K562 (cell line): ENCODE measurements at regions not wholly inside any gene's neighbourhood (a gene's known extent, or its start where the extent isn't known, plus 50 kb on each side); places are given as distances from the start of the nearest gene placed in this dataset.

Experiments used
- ATAC-seq: fragments of 200-7000 bp; cut with Tn5 transposase; 3 replicates; pipeline ENCODE4 v1.9.1; 2020; ENCODE audit warnings: moderate library complexity
- BruUV-seq: library from RNA; stranded (reverse); fragments of 400-500 nt; replicated peaks from 2 replicates; lab custom pipeline; 2021; lab: Mats Ljungman, UMichigan
- CTCF ChIA-PET: fragments of 300-600 bp; formaldehyde crosslinking; extraction: SDS; loops from one replicate; lab custom pipeline; 2021; ENCODE audit warnings: low intra/inter-chr PET ratio; lab: Yijun Ruan, JAX
- POLR2A ChIA-PET: fragments of 300-600, 350-650 bp; sonication (Branson Sonifier 250); formaldehyde crosslinking; extraction: SDS; loops from one replicate; lab custom pipeline; 2021; ENCODE audit warnings: antibody characterized with exemption, inconsistent platforms; lab: Yijun Ruan, JAX
- DNase-seq, 4 experiments: peaks; one replicate each; pipeline versions ENCODE4 v3.0.0 to v3.0.0-alpha.2; 2011 to 2018; ENCODE audit warnings: low spot score in 3 of 4, mixed read lengths in 3 of 4; ENCODE audit errors: extremely low read depth in 1 of 4
- FAIRE-seq: peaks from 2 replicates; lab custom pipeline; 2011; peaks lifted over from hg19 to GRCh38; lab: Jason Lieb, UNC
- H2AFZ ChIP-seq: 2 replicates; pipeline ENCODE4 v1.6.0; 2011; ENCODE audit warnings: low read depth, low read length, control low read depth, inconsistent platforms
- H3K27ac ChIP-seq: fragments of 200-600 bp; 3 replicates; pipeline ENCODE4 v1.8.0; 2011; ENCODE audit warnings: low read depth, mild to moderate bottlenecking, control low read depth, inconsistent platforms, low read length, moderate library complexity, mixed read lengths; ENCODE audit errors: extremely low read depth
- H3K27me3 ChIP-seq, 2 experiments: fragments of 300-600 bp in 1 of 2; 2 replicates in 1 of 2; 3 replicates in 1 of 2; pipeline versions ENCODE4 v1.6.0 to v1.8.0; 2011; ENCODE audit warnings: inconsistent platforms in 2 of 2, low read length in 2 of 2, mild to moderate bottlenecking in 1 of 2, mixed read lengths in 1 of 2, moderate library complexity in 1 of 2; ENCODE audit not compliant: control insufficient read depth in 2 of 2, insufficient read depth in 2 of 2
- H3K36me3 ChIP-seq: fragments of 300-600 bp; 3 replicates; pipeline ENCODE4 v1.8.0; 2011; ENCODE audit warnings: mild to moderate bottlenecking, low read length, inconsistent platforms; ENCODE audit not compliant: control insufficient read depth, insufficient read depth
- H3K4me1 ChIP-seq, 2 experiments: fragments of 200-600 bp in 1 of 2; replicated peaks in 1 of 2; 2 replicates in 1 of 2; 3 replicates in 1 of 2; pipeline versions ENCODE4 v1.5.1 to v1.8.0; 2011; ENCODE audit warnings: inconsistent platforms in 2 of 2, low read length in 2 of 2, mild to moderate bottlenecking in 1 of 2, mixed read lengths in 1 of 2, moderate library complexity in 1 of 2; ENCODE audit not compliant: control insufficient read depth in 2 of 2, insufficient read depth in 2 of 2
- H3K4me2 ChIP-seq: 2 replicates; pipeline ENCODE4 v1.6.1; 2011; ENCODE audit warnings: low read length, control low read depth, inconsistent platforms, mixed read lengths; ENCODE audit not compliant: insufficient read depth
- H3K4me3 ChIP-seq: fragments of 200-600 bp; sonication (generic), shearing (Covaris generic); 2 replicates; pipeline ENCODE4 v1.5.1; 2016; ENCODE audit warnings: control low read depth, inconsistent platforms
- H3K79me2 ChIP-seq: fragments of 200-600 bp; 3 replicates; pipeline ENCODE4 v1.8.0; 2011; ENCODE audit warnings: low read length, inconsistent platforms; ENCODE audit not compliant: control insufficient read depth, insufficient read depth
- H3K9ac ChIP-seq, 2 experiments: 2 replicates each; pipeline versions ENCODE4 v1.6.0 to v1.6.1; 2011; ENCODE audit warnings: low read depth in 2 of 2, low read length in 2 of 2, control low read depth in 1 of 2, inconsistent platforms in 1 of 2, mild to moderate bottlenecking in 1 of 2, mixed read lengths in 1 of 2; ENCODE audit not compliant: insufficient read depth in 1 of 2
- H3K9me1 ChIP-seq: one replicate; pipeline ENCODE4 v1.6.0; 2011; ENCODE audit warnings: inconsistent platforms, mild to moderate bottlenecking, low read length, moderate library complexity; ENCODE audit not compliant: control insufficient read depth, insufficient read depth
- H3K9me3 ChIP-seq: replicated peaks from 2 replicates; pipeline ENCODE4 v1.5.1; 2011; ENCODE audit warnings: low read depth, low read length, inconsistent platforms; ENCODE audit not compliant: control insufficient read depth, insufficient read depth
- H4K20me1 ChIP-seq: replicated peaks from 2 replicates; pipeline ENCODE4 v1.6.1; 2011; ENCODE audit warnings: low read length, inconsistent platforms, mixed read lengths; ENCODE audit not compliant: control insufficient read depth, insufficient read depth
- CTBP1 ChIP-seq: fragments of 450-650 bp; IDR thresholded peaks from 2 replicates; pipeline ENCODE4 v1.6.1; 2016; ENCODE audit warnings: borderline replicate concordance
- EZH2 ChIP-seq: IDR thresholded peaks from 2 replicates; pipeline ENCODE4 v1.6.1; 2012; ENCODE audit warnings: low read depth, mild to moderate bottlenecking, inconsistent platforms, low read length, borderline replicate concordance
- MEF2D ChIP-seq: conservative IDR thresholded peaks from 2 replicates; pipeline ENCODE4 v1.6.1; 2016; ENCODE audit warnings: low read depth, missing genetic modification characterization, missing compliant biosample characterization
- NEUROD1 ChIP-seq: fragments of 150-350 bp; IDR thresholded peaks from 2 replicates; pipeline ENCODE4 v1.6.1; 2014; ENCODE audit warnings: borderline replicate concordance, low read length, low read depth; ENCODE audit not compliant: partially characterized antibody
- PML ChIP-seq: IDR thresholded peaks from 2 replicates; pipeline ENCODE4 v1.6.1; 2012; ENCODE audit warnings: low read length, inconsistent platforms
- POLR2AphosphoS2 ChIP-seq: IDR thresholded peaks from 2 replicates; pipeline ENCODE4 v1.6.1; 2012; ENCODE audit warnings: low read length, improper control_type of control experiment
- ZNF175 ChIP-seq: fragments of 200-800 bp; sonication (Bioruptor generic); IDR thresholded peaks from 2 replicates; pipeline ENCODE4 v1.6.1; 2016; ENCODE audit warnings: low read depth, mild to moderate bottlenecking, missing genetic modification characterization, missing compliant biosample characterization
- ZNF41 ChIP-seq: fragments of 250-450 bp; sonication (Bioruptor Pico); conservative IDR thresholded peaks from 2 replicates; pipeline ENCODE4 v1.4.0; 2020; ENCODE audit warnings: mild to moderate bottlenecking
- WGBS: fragments of 100-300 bp; shearing (Covaris generic); methylation state at CpG from one replicate; pipeline ENCODE4 v1.1.6; 2016; ENCODE audit warnings: low coverage, mixed read lengths; ENCODE audit not compliant: insufficient coverage; ENCODE audit errors: missing lambda C conversion rate; 5-methylcytosine and 5-hydroxymethylcytosine counted together
- in situ Hi-C: fragments of 300-500 bp; cut with MboI; formaldehyde crosslinking; loops from 4 replicates; pipeline ENCODE4 v1.15.0; 2018; ENCODE audit warnings: inconsistent platforms, mixed read lengths
- intact Hi-C: fragments of 100-400 bp; cut with micrococcal nuclease; formaldehyde crosslinking; loops from 2 replicates; pipeline ENCODE4 v1.14.2; 2022
- TF ChIP-seq, protein P1 (sequence below): fragments of 250-450 bp; sonication (Bioruptor Pico); IDR thresholded peaks from 2 replicates; pipeline ENCODE4 v1.5.1; 2021; ENCODE audit warnings: mild to moderate bottlenecking

DNA sequence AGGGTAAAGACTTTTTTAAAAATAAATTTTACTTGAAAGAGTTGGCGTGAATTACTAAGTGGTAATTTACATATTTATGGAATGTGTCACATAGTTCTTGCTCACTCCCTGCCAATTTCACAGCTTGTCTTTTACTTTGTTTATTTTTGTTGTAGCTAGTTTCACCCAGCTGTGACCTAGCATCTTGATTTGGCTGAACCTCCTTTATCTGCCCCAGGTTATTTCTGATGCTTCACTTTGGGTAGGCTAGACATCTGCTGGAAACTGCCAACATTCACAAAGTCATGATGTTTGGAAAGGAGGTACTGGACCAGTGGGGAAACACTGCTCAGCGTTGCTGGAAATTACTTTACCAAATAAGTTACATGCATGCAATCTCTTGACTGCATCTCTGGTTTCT lies 1676.0 kb upstream of the RAG2 start:
- FAIRE-seq (no peak), DNase-seq (no peak), ATAC-seq (no peak)
- TF ChIP-seq POLR2AphosphoS2 (no peak), ZNF41 (no peak), MEF2D (tag) (no peak), PML (no peak), ZNF175 (CRISPR knock-in tag) (no peak), NEUROD1 (no peak), CTBP1 (no peak), EZH2 (no peak)
- TF ChIP-seq, protein P1, sequence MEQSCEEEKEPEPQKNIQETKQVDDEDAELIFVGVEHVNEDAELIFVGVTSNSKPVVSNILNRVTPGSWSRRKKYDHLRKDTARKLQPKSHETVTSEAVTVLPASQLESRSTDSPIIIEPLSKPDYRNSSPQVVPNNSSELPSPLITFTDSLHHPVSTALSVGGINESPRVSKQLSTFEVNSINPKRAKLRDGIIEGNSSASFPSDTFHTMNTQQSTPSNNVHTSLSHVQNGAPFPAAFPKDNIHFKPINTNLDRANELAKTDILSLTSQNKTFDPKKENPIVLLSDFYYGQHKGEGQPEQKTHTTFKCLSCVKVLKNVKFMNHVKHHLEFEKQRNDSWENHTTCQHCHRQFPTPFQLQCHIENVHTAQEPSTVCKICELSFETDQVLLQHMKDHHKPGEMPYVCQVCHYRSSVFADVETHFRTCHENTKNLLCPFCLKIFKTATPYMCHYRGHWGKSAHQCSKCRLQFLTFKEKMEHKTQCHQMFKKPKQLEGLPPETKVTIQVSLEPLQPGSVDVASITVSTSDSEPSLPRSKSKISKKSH (CRISPR knock-in tag): no peak
- CTCF ChIA-PET: no interaction called here
- Histone ChIP-seq H3K4me2 (no peak overlapping the region), H3K79me2 (no peaks in the 10 kb centered on the region), H3K27ac (no peak overlapping the region), H3K4me1 (no peaks in the 10 kb centered on the region; a peak in 1 of 5 replicates), H3K9me3 (no peaks in the 10 kb centered on the region), H3K27me3 (no peaks in the 10 kb centered on the region), H3K9ac (no peak overlapping the region), H3K36me3 (no peaks in the 10 kb centered on the region), H4K20me1 (no peaks in the 10 kb centered on the region), H3K9me1 (no peaks in the 10 kb centered on the region), H3K4me3 (no peak overlapping the region), H2AFZ (no peak overlapping the region)
- WGBS: 21% methylated on average over 2 of the region's 2 CpGs
- no TSS peak for BruUV-seq
- in situ Hi-C loops (no loop called here), intact Hi-C loops (no loop called here)
- POLR2A ChIA-PET: no interaction called here
